ENCODE measurements at regions not wholly inside any gene's neighbourhood (a gene's known extent, or its start where the extent isn't known, plus 50 kb on each side); places are given as distances from the start of the nearest gene placed in this dataset.
A peak's percentile ranks its signal among the peaks of the same experiment; 100 is the strongest.
"Not testable (repeated sequence)": the region's sequence is repeated elsewhere in the genome, so short reads cannot be mapped to it uniquely, and the experiment has no call there.

GRCh38 chr11:134658481-134659225 is 246.6 kb upstream of the B3GAT1 start:
- no peak for DNase-seq

GRCh38 chr11:134657631-134658030 is 245.6 kb upstream of the B3GAT1 start:
- DNase-seq = no peak

- no peak for DNase-seq
Measured at GRCh38 chr11:134656861-134657540, 245.0 kb upstream of the B3GAT1 start.

GRCh38 chr11:134656086-134656840 is 244.2 kb upstream of the B3GAT1 start:
- DNase-seq = not testable (repeated sequence)

- DNase-seq = no peak
Measured at GRCh38 chr11:134655189-134655989, 243.3 kb upstream of the B3GAT1 start.

- no peak for DNase-seq
Measured at GRCh38 chr11:134654161-134654915, 242.3 kb upstream of the B3GAT1 start.

GRCh38 chr11:134652586-134653255 is 240.7 kb upstream of the B3GAT1 start:
- DNase-seq = no peak

- DNase-seq = no peak
Measured at GRCh38 chr11:134647066-134647743, 235.2 kb upstream of the B3GAT1 start.

- DNase-seq = no peak
Measured at GRCh38 chr11:134646561-134646960, 234.5 kb upstream of the B3GAT1 start.

- no peak for DNase-seq
Measured at GRCh38 chr11:134645576-134645975, 233.5 kb upstream of the B3GAT1 start.

GRCh38 chr11:134644476-134645456 is 232.7 kb upstream of the B3GAT1 start:
- DNase-seq = peak in 1 of 3 experiments; percentile 44

- no peak for DNase-seq
Measured at GRCh38 chr11:134643115-134644012, 231.3 kb upstream of the B3GAT1 start.

GRCh38 chr11:134642206-134642605 is 230.2 kb upstream of the B3GAT1 start:
- no peak for DNase-seq

- DNase-seq = no peak
Measured at GRCh38 chr11:134640971-134641968, 229.2 kb upstream of the B3GAT1 start.

GRCh38 chr11:134640536-134640935 is 228.5 kb upstream of the B3GAT1 start:
- DNase-seq = no peak

- DNase-seq = peak in 1 of 3 experiments; percentile 36
Measured at GRCh38 chr11:134639586-134640330, 227.7 kb upstream of the B3GAT1 start.

Measured in NCI-H1417 (cell line).